A673 (cell line): ENCODE measurements at regions not wholly inside any gene's neighbourhood (a gene's known extent, or its start where the extent isn't known, plus 50 kb on each side); places are given as distances from the start of the nearest gene placed in this dataset.

ENCODE experiments used
- BruUV-seq: library from RNA; stranded (reverse); fragments of 400-500 nt; replicated peaks from 2 replicates; lab custom pipeline; 2021; lab: Mats Ljungman, UMichigan
- CTCF ChIA-PET: fragments of 300-600 bp; sonication (Branson Sonifier 250); formaldehyde crosslinking; loops from one replicate; lab custom pipeline; 2022; ENCODE audit warnings: antibody characterized with exemption; lab: Charles Lee
- POLR2A ChIA-PET: fragments of 300-600 bp; sonication (Branson Sonifier 250); formaldehyde crosslinking; loops from one replicate; lab custom pipeline; 2022; ENCODE audit warnings: antibody characterized with exemption; ENCODE audit not compliant: low non-redundant PET; lab: Charles Lee
- DNase-seq: peaks from one replicate; pipeline ENCODE4 v3.0.0-alpha.2; 2015; ENCODE audit warnings: low spot score
- H3K27ac ChIP-seq: fragments of 200-600 bp; sonication (generic); 2 replicates; pipeline ENCODE4 v1.5.1; 2016; ENCODE audit warnings: mixed run types, low read depth, mild to moderate bottlenecking, mixed read lengths, antibody characterized with exemption, low read length; ENCODE audit not compliant: poor library complexity, severe bottlenecking
- H3K27me3 ChIP-seq: fragments of 200-600 bp; sonication (generic); replicated peaks from 2 replicates; pipeline ENCODE4 v1.6.1; 2017; ENCODE audit warnings: mixed run types, low read depth, mild to moderate bottlenecking, mixed read lengths, antibody characterized with exemption, low read length; ENCODE audit not compliant: insufficient read depth, poor library complexity
- H3K36me3 ChIP-seq: fragments of 200-600 bp; sonication (generic); 2 replicates; pipeline ENCODE4 v1.6.1; 2016; ENCODE audit warnings: mixed run types, mild to moderate bottlenecking, mixed read lengths, antibody characterized with exemption, low read length; ENCODE audit not compliant: insufficient read depth, poor library complexity, severe bottlenecking
- H3K4me1 ChIP-seq: fragments of 200-600 bp; sonication (generic); 2 replicates; pipeline ENCODE4 v1.6.1; 2017; ENCODE audit warnings: mixed run types, mild to moderate bottlenecking, mixed read lengths, antibody characterized with exemption, low read length; ENCODE audit not compliant: insufficient read depth, poor library complexity, severe bottlenecking
- H3K4me3 ChIP-seq: fragments of 200-600 bp; sonication (generic); 2 replicates; pipeline ENCODE4 v1.5.1; 2016; ENCODE audit warnings: low read depth, mixed run types, mild to moderate bottlenecking, mixed read lengths, low read length; ENCODE audit not compliant: poor library complexity, severe bottlenecking
- H3K9me3 ChIP-seq: fragments of 200-600 bp; sonication (generic); 2 replicates; pipeline ENCODE4 v1.6.1; 2016; ENCODE audit warnings: mixed run types, low read depth, mild to moderate bottlenecking, mixed read lengths, antibody characterized with exemption, low read length; ENCODE audit not compliant: poor library complexity, severe bottlenecking
- EZH2 ChIP-seq: fragments of 200-600 bp; sonication (generic); IDR thresholded peaks from 2 replicates; pipeline ENCODE4 v1.6.1; 2017; ENCODE audit warnings: borderline replicate concordance, low read depth, mild to moderate bottlenecking, mixed read lengths, antibody characterized with exemption, low read length; ENCODE audit not compliant: poor library complexity, severe bottlenecking
- intact Hi-C: fragments of 100-400 bp; cut with micrococcal nuclease; formaldehyde crosslinking; loops from one replicate; pipeline ENCODE4 v1.10.0; 2022; ENCODE audit not compliant: unreplicated experiment
- TF ChIP-seq, protein P1 (sequence below): fragments of 300-800, 200-600 bp; sonication (generic); conservative IDR thresholded peaks from 2 replicates; pipeline ENCODE4 v1.5.1; 2017; ENCODE audit warnings: low read depth, mild to moderate bottlenecking, antibody characterized with exemption, low read length, moderate library complexity, mixed read lengths

GRCh38 chr2:11983401-11983800 is 237.0 kb downstream of the LPIN1 start:
- CTCF ChIA-PET: no interaction called here
- intact Hi-C loops: no loop called here
- DNase-seq: no peak
- no peak for TF ChIP-seq EZH2
- TF ChIP-seq, protein P1, sequence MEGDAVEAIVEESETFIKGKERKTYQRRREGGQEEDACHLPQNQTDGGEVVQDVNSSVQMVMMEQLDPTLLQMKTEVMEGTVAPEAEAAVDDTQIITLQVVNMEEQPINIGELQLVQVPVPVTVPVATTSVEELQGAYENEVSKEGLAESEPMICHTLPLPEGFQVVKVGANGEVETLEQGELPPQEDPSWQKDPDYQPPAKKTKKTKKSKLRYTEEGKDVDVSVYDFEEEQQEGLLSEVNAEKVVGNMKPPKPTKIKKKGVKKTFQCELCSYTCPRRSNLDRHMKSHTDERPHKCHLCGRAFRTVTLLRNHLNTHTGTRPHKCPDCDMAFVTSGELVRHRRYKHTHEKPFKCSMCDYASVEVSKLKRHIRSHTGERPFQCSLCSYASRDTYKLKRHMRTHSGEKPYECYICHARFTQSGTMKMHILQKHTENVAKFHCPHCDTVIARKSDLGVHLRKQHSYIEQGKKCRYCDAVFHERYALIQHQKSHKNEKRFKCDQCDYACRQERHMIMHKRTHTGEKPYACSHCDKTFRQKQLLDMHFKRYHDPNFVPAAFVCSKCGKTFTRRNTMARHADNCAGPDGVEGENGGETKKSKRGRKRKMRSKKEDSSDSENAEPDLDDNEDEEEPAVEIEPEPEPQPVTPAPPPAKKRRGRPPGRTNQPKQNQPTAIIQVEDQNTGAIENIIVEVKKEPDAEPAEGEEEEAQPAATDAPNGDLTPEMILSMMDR: no peak
- Histone ChIP-seq H3K27me3 (no peaks in the 10 kb centered on the region), H3K4me3 (no peak overlapping the region), H3K9me3 (no peaks in the 10 kb centered on the region), H3K36me3 (no peaks in the 10 kb centered on the region), H3K4me1 (no peaks in the 10 kb centered on the region), H3K27ac (no peak overlapping the region)
- POLR2A ChIA-PET: no interaction called here
- no TSS peak for BruUV-seq

DNA sequence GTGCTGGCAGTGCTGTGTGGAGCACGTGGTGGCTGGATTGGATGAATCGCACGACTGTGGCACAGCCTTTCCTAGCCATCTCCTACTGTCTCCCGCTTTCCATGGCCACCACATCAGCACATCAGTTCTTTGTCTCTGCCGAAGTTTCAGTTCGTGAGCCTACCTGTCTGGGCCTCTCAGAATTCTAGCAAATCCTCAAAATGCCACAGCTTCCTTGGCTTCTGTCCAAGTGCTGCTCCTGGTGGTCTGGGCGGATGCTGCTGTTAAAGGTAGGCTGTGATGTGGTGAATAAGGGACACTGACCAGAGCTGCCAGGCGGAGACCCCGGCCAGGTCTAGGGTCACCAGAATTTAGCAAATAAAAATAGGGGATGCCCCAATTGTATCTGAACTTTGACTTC is 237.4 kb downstream of the LPIN1 start:
- ChIA-PET POLR2A (no interaction called here), CTCF (no interaction called here)
- Histone ChIP-seq H3K9me3 (no peaks in the 10 kb centered on the region), H3K4me1 (no peaks in the 10 kb centered on the region), H3K4me3 (no peak overlapping the region), H3K27me3 (no peaks in the 10 kb centered on the region), H3K36me3 (no peaks in the 10 kb centered on the region), H3K27ac (no peak overlapping the region)
- intact Hi-C loops: no loop called here
- TF ChIP-seq, protein P1: no peak
- no peak for TF ChIP-seq EZH2
- BruUV-seq: no TSS peak
- no peak for DNase-seq

DNA sequence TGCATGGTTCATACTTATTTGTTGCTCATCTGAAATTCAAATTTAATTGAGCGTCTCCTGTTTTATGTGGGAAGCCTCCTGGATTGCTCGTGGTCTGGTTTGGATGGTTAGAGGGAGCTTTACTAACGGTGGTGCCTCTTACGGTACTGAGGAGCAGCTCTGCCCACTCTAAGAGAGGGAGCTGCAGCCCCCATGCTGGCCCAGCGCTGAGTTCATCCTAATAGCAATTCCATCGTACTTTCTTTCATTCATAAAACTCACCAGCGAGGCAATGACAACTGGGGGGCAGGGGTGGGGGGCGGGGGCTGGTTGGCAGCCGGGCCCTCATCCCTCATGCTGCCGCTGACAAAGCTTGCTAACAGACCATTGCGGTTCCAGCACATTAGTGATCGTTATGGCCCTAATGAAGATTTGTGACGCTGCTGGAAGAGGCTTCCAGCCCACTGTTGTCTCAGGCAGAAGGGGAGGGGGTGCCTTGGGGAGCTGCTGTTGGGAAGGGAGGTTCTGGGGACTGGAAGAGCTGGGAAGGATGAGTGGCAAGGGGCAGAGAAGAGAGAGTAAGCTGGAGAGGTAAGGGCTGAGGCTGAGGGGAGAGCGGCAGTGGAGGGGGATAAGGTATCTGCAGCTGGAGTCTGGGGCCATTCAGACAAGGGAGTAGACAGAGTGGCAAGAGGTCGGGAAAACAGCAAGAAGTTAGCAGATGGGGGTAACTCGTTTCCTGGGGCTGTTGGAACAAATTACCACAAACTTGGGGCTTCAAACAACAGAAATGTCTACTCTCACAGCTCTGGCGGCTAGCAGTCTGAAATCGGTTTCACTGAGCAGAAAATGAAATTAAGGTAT is 238.1 kb downstream of the LPIN1 start:
- peak; percentile 21 for DNase-seq
- Histone ChIP-seq H3K27ac (no peak overlapping the region), H3K27me3 (no peaks in the 10 kb centered on the region), H3K4me1 (no peaks in the 10 kb centered on the region), H3K4me3 (no peak overlapping the region), H3K36me3 (no peaks in the 10 kb centered on the region), H3K9me3 (no peaks in the 10 kb centered on the region)
- intact Hi-C loops: no loop called here
- no peak for TF ChIP-seq EZH2
- TF ChIP-seq, protein P1: no peak
- POLR2A ChIA-PET: no interaction called here
- no TSS peak for BruUV-seq
- CTCF ChIA-PET: interaction anchor here (0.6 kb wide), 1 partner anchor 140 kb away, joined by 5 read pairs; no protein-coding TSS in a partner anchor
